ENCODE measurements at regions not wholly inside any gene's neighbourhood (a gene's known extent, or its start where the extent isn't known, plus 50 kb on each side); places are given as distances from the start of the nearest gene placed in this dataset.

DNA sequence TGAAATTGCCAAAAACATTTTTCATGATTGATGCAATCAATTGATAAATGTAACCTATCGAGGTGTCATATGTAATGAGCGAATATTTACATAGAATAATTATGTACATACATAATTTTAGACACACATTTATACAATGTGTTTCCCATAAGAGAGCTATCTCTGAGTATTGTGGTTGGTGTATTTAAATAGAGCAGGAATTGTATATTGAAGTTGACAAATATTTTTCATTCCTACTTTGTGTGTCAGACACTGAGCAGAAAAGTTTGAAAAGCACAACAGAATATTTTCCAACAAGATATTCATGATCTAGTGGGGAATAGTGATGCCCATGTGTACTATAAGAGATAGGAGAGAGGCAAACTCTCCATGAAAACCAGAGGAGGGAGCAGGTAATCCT lies 295.2 kb downstream of the ANKRD50 start:
- H3K36me3 ChIP-seq (ENCODE audit: control insufficient read depth, low read length), result no peaks in the 10 kb centered on the region
- H3K79me2 ChIP-seq (ENCODE audit: control insufficient read depth, low read length), result no peaks in the 10 kb centered on the region
- H3K9me3 ChIP-seq (ENCODE audit: control insufficient read depth, insufficient read depth, low read length), result no peaks in the 10 kb centered on the region
- H3K4me2 ChIP-seq (ENCODE audit: low read length), result no peak overlapping the region
- no peak overlapping the region for H3K27ac ChIP-seq (ENCODE audit: low read depth, low read length)
- H3K27me3 ChIP-seq (ENCODE audit: control insufficient read depth, low read length), result no peaks in the 10 kb centered on the region
- no peak overlapping the region for H3K4me3 ChIP-seq (ENCODE audit: low read length)
- no peaks in the 10 kb centered on the region for H3K9me2 ChIP-seq (replicated peaks; ENCODE audit: control insufficient read depth, low read length)
- TF ChIP-seq EZH2phosphoT487 (IDR thresholded peaks at IDR 0.05; ENCODE audit: borderline replicate concordance, low read length), result no peak
- TF ChIP-seq, protein P1, sequence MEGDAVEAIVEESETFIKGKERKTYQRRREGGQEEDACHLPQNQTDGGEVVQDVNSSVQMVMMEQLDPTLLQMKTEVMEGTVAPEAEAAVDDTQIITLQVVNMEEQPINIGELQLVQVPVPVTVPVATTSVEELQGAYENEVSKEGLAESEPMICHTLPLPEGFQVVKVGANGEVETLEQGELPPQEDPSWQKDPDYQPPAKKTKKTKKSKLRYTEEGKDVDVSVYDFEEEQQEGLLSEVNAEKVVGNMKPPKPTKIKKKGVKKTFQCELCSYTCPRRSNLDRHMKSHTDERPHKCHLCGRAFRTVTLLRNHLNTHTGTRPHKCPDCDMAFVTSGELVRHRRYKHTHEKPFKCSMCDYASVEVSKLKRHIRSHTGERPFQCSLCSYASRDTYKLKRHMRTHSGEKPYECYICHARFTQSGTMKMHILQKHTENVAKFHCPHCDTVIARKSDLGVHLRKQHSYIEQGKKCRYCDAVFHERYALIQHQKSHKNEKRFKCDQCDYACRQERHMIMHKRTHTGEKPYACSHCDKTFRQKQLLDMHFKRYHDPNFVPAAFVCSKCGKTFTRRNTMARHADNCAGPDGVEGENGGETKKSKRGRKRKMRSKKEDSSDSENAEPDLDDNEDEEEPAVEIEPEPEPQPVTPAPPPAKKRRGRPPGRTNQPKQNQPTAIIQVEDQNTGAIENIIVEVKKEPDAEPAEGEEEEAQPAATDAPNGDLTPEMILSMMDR (IDR thresholded peaks at IDR 0.05; ENCODE audit: low read depth, low read length, poor library complexity, severe bottlenecking), result no peak
- no peaks in the 10 kb centered on the region for H4K20me1 ChIP-seq (ENCODE audit: control insufficient read depth, insufficient read depth, low read depth, low read length)
- H3K4me1 ChIP-seq (ENCODE audit: control insufficient read depth, low read length), result no peaks in the 10 kb centered on the region
- H3F3A ChIP-seq (ENCODE audit: control insufficient read depth, insufficient read depth), result no peaks in the 10 kb centered on the region

DNA sequence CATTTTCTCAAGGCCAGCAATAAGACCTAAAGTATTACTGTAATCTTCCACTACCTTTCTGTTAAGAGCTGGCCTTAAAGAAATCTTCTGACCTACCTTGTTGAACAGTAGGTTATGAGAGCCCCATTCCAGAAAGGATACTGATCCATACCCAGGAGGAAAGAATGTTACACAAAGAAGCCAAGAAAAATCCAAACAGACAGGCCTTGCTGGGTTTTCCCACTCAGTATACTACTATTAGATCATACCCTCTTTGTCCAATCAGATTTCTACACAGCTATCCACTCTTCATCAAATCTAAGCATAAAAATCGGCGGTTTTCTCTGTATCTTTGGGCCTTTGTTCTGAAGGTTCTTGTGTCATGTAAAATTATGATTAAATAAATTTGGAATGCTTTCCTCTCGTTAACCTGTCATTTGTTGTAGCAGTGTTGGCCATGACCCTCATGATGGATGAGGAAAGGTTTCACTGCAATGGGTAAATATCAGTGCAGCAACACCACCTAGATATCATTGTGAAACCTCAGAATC lies 292.3 kb downstream of the ANKRD50 start:
- H3K4me3 ChIP-seq (ENCODE audit: low read length), result no peak overlapping the region
- no peak overlapping the region for H3K27ac ChIP-seq (ENCODE audit: low read depth, low read length)
- H3K9me2 ChIP-seq (replicated peaks; ENCODE audit: control insufficient read depth, low read length), result no peaks in the 10 kb centered on the region
- TF ChIP-seq, protein P1 (IDR thresholded peaks at IDR 0.05; ENCODE audit: low read depth, low read length, poor library complexity, severe bottlenecking), result no peak
- TF ChIP-seq EZH2phosphoT487 (IDR thresholded peaks at IDR 0.05; ENCODE audit: borderline replicate concordance, low read length), result no peak
- H3K4me2 ChIP-seq (ENCODE audit: low read length), result no peak overlapping the region
- no peaks in the 10 kb centered on the region for H4K20me1 ChIP-seq (ENCODE audit: control insufficient read depth, insufficient read depth, low read depth, low read length)
- H3F3A ChIP-seq (ENCODE audit: control insufficient read depth, insufficient read depth), result no peaks in the 10 kb centered on the region
- H3K36me3 ChIP-seq (ENCODE audit: control insufficient read depth, low read length), result no peaks in the 10 kb centered on the region
- H3K9me3 ChIP-seq (ENCODE audit: control insufficient read depth, insufficient read depth, low read length), result no peaks in the 10 kb centered on the region
- no peaks in the 10 kb centered on the region for H3K27me3 ChIP-seq (ENCODE audit: control insufficient read depth, low read length)
- no peaks in the 10 kb centered on the region for H3K4me1 ChIP-seq (ENCODE audit: control insufficient read depth, low read length)
- no peaks in the 10 kb centered on the region for H3K79me2 ChIP-seq (ENCODE audit: control insufficient read depth, low read length)

DNA sequence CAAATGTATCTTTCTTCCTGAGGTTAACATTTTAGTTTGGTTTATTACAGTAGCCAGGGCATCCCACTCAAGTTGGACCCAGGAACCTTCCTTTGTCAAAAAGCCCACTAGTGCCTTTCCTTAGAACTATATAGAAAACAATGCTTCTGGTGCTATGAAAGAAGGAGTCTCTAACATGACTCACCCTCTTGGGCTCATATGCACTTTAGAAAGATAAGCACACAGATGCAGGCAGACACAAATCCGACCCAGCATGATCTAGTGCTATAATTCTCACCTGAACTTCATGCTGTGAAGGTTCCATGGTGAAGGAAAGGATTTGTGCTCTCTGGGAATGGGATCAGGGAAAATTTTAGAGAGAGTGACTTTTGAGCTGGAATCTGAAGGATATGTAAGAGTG lies 289.4 kb downstream of the ANKRD50 start:
- H3K9me3 ChIP-seq (ENCODE audit: control insufficient read depth, insufficient read depth, low read length), result no peaks in the 10 kb centered on the region
- H3F3A ChIP-seq (ENCODE audit: control insufficient read depth, insufficient read depth), result no peaks in the 10 kb centered on the region
- H3K4me1 ChIP-seq (ENCODE audit: control insufficient read depth, low read length), result no peaks in the 10 kb centered on the region
- H3K4me2 ChIP-seq (ENCODE audit: low read length), result no peak overlapping the region
- H3K27ac ChIP-seq (ENCODE audit: low read depth, low read length), result no peak overlapping the region
- H4K20me1 ChIP-seq (ENCODE audit: control insufficient read depth, insufficient read depth, low read depth, low read length), result no peaks in the 10 kb centered on the region
- H3K36me3 ChIP-seq (ENCODE audit: control insufficient read depth, low read length), result no peaks in the 10 kb centered on the region
- no peaks in the 10 kb centered on the region for H3K9me2 ChIP-seq (replicated peaks; ENCODE audit: control insufficient read depth, low read length)
- TF ChIP-seq EZH2phosphoT487 (IDR thresholded peaks at IDR 0.05; ENCODE audit: borderline replicate concordance, low read length), result no peak
- TF ChIP-seq, protein P1 (IDR thresholded peaks at IDR 0.05; ENCODE audit: low read depth, low read length, poor library complexity, severe bottlenecking), result no peak
- no peaks in the 10 kb centered on the region for H3K79me2 ChIP-seq (ENCODE audit: control insufficient read depth, low read length)
- no peaks in the 10 kb centered on the region for H3K27me3 ChIP-seq (ENCODE audit: control insufficient read depth, low read length)
- H3K4me3 ChIP-seq (ENCODE audit: low read length), result no peak overlapping the region

Data from DOHH2 (cell line).